ENCODE measurements at regions not wholly inside any gene's neighbourhood (a gene's known extent, or its start where the extent isn't known, plus 50 kb on each side); places are given as distances from the start of the nearest gene placed in this dataset. TPM values are rescaled to one million over a fixed set of nuclear protein-coding genes. Genes with fewer than 3 reads are reported as not detected.
"Not testable (repeated sequence)": the region's sequence is repeated elsewhere in the genome, so short reads cannot be mapped to it uniquely, and the experiment has no call there.

DNA sequence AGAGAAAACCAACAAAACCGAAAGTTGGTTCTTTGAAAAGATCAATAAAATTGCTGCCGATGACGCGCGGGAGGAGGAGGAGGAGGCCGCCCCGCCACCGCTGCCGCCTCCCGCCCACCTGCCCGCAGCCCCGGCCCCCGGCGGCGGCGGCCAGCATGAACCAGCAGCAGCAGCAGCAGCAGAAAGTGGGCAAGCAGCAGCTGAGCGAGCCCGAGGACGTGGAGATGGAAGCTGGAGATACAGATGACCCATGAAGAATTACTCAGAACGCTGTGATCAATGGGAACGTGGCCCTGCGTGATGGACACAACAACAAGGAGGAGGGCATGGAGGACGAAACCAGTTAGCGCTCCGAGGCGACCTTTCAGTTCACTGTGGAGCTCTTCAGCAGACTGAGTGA, 53.9 kb upstream of the EFNA5 start:
- Histone ChIP-seq H3K9me3 (ENCODE audit: low read depth) (peaks cover 6% of the 10 kb centered on the region), H3K4me1 (ENCODE audit: insufficient read depth) (no peaks in the 10 kb centered on the region), H3K27me3 (no peaks in the 10 kb centered on the region), H3K9me2 (replicated peaks; ENCODE audit: insufficient read depth) (no peaks in the 10 kb centered on the region), H2AFZ (no peak overlapping the region), H3K27ac (no peak overlapping the region), H3K79me2 (no peaks in the 10 kb centered on the region), H3K36me3 (replicated peaks; ENCODE audit: insufficient read depth, low read depth) (no peaks in the 10 kb centered on the region), H3K4me3 (no peak overlapping the region), H3K4me2 (no peak overlapping the region), H4K20me1 (ENCODE audit: insufficient read depth, poor library complexity, severe bottlenecking) (no peaks in the 10 kb centered on the region)
- no peak for TF ChIP-seq EZH2phosphoT487 (IDR thresholded peaks at IDR 0.05; ENCODE audit: low read depth, severe bottlenecking, unreplicated experiment)
- no peak for TF ChIP-seq CTCF (IDR thresholded peaks at IDR 0.05; ENCODE audit: poor library complexity)
- no peak for TF ChIP-seq EZH2 (IDR thresholded peaks at IDR 0.05; ENCODE audit: borderline replicate concordance)
- whole genome bisulfite sequencing (ENCODE audit: low lambda C conversion rate, missing lambda C conversion rate), result 96% methylated on average over 23 of the region's 26 CpGs
- DNase-seq (ENCODE audit: low spot score), result no peak

DNA sequence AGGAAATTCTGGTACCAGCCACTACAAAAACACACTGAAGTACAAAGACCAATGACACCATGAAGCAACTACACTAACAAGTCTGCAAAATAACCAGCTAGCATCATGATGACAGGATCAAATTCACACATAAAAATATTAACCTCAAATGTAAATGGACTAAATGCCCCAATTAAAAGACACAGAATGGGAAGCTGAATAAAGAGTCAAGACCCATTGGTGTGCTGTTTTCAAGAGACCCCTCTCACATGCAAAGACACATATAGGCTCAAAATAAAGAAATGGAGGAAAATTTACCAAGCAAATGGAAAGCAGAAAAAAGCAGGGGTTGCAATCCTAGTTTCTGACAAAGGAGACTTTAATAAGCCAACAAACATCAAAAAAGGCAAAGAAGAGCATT, 50.5 kb upstream of the EFNA5 start:
- not testable (repeated sequence) for H3K4me3 ChIP-seq; DNase-seq (ENCODE audit: low spot score); H3K4me1 ChIP-seq (ENCODE audit: insufficient read depth); H2AFZ ChIP-seq; H3K27me3 ChIP-seq; H3K27ac ChIP-seq; H3K36me3 ChIP-seq (replicated peaks; ENCODE audit: insufficient read depth, low read depth); H3K9me3 ChIP-seq (ENCODE audit: low read depth); H3K9me2 ChIP-seq (replicated peaks; ENCODE audit: insufficient read depth); H3K79me2 ChIP-seq; H4K20me1 ChIP-seq (ENCODE audit: insufficient read depth, poor library complexity, severe bottlenecking); H3K4me2 ChIP-seq

Small RNA genes in the stretch of these regions (small RNA-seq; reads per million reads assigned to genes)
- gene RN7SL782P, result not detected

Measured in hepatocyte (in vitro differentiated cells).